NCI-H2081 treated with DMSO at 0.1 percent for 48 hours (cell line): ENCODE measurements at regions not wholly inside any gene's neighbourhood (a gene's known extent, or its start where the extent isn't known, plus 50 kb on each side); places are given as distances from the start of the nearest gene placed in this dataset.
"Not testable (repeated sequence)": the region's sequence is repeated elsewhere in the genome, so short reads cannot be mapped to it uniquely, and the experiment has no call there.

ENCODE experiments used
- DNase-seq: peaks from one replicate; lab custom pipeline; 2025; lab: John Stamatoyannopoulos, UW

- no peak for DNase-seq
Measured at GRCh38 chr7:152905949-152906348, 146.4 kb downstream of the ACTR3B start.

DNA sequence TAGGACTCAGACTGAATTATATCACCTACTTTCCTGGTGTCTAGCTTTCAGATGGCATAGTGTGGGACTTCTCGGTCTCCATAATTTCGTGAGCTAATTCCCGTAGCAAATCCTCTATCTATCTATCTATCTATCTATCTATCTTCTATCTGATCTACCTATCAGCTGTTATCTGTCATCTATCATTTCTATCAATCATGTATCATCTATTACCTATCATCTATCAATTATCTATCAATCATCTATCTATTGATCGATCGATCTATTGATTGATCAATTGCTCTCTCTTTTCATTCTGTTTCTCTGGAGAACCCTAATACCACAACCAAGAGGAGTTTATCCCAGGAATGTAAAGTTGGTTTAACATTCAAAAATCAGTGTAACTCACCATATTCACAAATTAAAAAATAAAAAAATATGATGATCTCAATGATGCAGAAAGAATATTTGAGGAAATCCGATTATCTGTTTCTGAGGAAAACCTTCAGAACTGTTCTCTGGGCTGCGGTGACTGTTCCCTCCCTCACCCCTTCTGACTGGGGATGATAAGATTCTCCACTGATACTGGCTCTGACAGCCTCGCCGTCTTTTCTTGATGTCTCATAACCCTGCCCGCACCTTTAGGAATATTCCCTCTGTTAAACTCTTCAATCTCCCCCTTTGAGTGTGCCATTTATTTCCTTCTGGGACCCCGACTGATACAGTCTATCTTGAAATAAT, 147.7 kb downstream of the ACTR3B start:
- no peak for DNase-seq

- DNase-seq, result no peak
Measured at GRCh38 chr7:152909280-152909679, 149.7 kb downstream of the ACTR3B start.

- DNase-seq, result no peak
Measured at GRCh38 chr7:152909683-152910544, 150.4 kb downstream of the ACTR3B start.

GRCh38 chr7:152910545-152911225, 151.1 kb downstream of the ACTR3B start:
- no peak for DNase-seq

GRCh38 chr7:152911226-152911560, 151.6 kb downstream of the ACTR3B start:
- no peak for DNase-seq

- DNase-seq, result no peak
Measured at GRCh38 chr7:152911922-152912321, 152.4 kb downstream of the ACTR3B start.

DNA sequence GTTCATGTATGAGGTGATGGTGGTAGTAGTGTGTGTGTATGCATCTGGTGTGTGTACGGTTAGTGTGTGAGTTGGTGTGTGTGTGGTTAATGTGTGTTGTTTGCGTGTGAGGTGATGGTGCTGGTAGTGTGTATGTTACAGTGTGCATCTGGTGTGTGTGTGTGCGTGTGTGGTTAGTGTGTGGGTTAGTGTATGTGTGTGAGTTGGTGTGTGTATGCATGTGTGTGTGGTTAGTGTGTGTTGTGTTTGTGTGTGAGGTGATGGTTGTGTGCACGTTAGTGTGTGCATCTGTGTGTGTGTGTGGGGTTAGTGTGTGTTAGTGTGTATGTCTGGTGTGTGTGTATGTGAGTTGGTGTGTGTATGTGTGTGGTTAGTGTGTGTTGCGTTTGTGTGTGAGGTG, 153.0 kb downstream of the ACTR3B start:
- no peak for DNase-seq

DNA sequence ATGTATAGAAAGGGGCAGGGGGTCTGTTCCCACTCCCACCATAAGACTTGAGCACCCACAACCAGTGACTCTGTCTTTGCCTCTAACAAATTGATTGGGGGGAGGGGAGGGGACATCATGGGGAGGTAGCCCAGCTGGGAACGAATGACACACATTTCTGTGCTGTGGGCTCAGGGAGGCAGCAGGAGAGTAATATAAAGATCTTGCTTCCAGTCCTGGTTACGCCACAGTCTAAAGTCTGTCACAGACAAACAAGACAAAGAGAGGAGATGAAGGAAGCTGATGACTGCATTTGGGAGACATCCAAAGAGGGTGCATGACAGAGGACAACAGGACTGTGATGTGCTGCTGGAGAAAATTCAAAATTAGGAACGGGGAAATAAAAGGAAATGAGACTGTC, 153.9 kb downstream of the ACTR3B start:
- DNase-seq, result no peak

DNA sequence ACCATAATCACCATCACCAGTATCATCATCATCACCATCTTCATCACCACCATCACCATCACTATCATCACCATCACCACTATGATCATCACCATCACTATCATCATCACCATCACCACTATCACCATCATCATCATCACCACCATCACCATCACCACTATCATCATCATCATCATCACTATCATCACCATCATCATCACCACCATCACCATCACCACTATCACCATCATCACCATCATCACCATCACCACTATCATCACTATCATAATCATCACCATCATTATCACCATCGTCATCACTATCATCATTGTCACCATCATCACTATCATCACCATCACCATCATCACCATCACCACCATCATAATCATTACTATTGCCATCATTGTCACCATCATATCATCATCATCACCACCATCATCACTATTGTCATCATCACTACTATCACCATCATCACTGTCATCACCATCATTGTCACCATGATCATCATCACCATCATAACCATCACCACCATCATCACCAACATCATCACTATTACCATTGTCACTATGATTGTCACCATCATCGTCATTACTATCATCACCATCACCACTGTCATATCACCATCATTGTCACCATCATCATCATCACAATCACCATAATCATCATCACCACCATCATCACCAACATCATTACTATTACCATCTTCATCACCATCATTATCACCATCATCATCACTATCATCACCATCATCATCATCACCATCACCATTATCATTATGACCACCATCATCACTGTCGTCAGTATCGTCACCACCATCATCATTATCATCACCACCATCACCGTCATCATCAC, 154.7 kb downstream of the ACTR3B start:
- no peak for DNase-seq

DNA sequence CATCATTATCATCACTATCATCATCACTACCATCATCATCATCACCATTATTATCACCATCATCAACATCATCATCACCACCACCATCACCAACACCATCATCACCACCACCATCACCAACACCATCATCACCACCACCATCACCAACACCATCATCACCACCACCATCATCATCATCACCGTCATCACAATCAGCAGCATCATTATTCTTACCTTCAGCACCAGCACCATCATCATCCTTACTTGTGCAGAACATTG, 155.2 kb downstream of the ACTR3B start:
- not testable (repeated sequence) for DNase-seq

- DNase-seq, result no peak
Measured at GRCh38 chr7:152922318-152923081, 162.9 kb downstream of the ACTR3B start.

- no peak for DNase-seq
Measured at GRCh38 chr7:152923711-152924110, 164.2 kb downstream of the ACTR3B start.

- DNase-seq, result no peak
Measured at GRCh38 chr7:152924238-152924637, 164.7 kb downstream of the ACTR3B start.

- DNase-seq, result no peak
Measured at GRCh38 chr7:152924826-152925411, 165.4 kb downstream of the ACTR3B start.

DNA sequence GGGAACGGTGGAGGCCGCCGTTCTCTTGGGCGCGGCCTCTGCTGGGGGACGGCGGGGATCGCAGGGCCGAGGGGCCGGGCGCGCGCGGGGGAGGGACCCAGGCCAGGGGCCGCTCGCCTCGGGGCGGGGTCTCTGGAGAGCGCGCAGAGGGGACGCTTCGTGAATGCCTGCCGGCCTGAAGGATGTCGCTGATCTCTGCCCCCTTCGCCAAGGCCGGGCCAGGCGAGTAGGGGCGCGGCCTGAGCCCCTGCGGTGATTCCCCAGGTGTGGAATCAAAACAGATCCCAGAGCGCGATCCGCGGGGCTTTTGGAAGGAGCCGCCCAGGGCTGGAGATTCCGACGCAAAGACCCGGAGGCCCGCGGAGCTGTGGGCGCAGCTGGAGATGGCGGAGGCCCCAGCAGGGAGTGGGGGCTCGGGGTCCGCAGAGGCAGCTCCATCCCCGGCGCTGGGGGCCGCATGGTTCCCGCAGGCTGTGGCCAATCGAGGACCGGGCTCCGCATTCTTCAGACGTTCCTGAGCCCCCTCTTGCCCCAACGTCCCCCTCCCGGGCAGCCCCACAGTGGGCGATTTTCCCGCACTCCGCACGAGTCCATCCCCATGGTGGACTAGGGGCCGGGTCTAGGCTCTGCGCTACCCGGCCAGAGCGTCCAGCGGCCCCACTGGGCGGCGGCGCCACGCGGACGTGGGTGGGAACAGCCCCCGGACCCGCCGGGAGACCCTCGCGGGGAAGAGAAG, 166.0 kb downstream of the ACTR3B start:
- DNase-seq, result no peak

- peak; percentile 84 for DNase-seq
Measured at GRCh38 chr7:152931633-152932032, 172.1 kb downstream of the ACTR3B start.

DNA sequence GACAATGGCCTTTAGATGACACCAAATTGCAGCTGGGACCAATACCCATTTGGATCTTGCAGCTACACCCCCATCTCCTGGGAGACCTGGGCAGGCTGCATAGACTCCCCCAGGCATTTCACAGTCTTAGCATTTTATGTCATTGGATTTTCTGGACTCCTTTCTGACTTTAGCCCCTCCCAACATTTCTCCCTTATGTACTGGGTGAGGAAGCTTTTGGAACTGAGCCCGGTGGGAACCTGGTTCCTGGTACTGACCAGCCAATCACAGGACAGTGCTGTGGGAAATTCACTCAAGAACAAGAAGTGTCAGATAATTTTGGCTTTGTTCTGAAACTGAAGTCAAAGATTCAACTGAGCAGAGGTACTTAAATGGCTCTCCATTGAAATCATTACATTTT, 177.7 kb downstream of the ACTR3B start:
- DNase-seq, result no peak

GRCh38 chr7:152946616-152947015, 187.1 kb downstream of the ACTR3B start:
- not testable (repeated sequence) for DNase-seq

DNA sequence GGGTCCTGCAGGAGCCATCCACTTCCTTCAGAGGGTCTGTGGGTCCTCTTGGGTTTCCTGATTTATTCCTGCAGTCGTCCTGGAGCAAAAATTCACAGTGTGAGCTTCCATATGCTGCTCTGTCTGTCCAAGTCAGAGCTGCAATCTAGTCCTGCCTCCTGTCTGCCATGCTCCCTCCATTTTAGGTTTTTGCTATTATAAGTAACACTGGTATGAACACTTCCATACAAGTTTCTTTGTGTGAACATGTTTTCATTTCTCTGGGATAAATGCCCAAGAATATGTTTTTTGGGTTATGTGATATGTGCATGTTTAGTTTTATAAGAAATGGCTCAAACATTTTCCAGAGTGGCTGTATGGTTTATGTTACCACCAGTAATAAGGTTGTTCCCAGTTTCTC, 188.1 kb downstream of the ACTR3B start:
- no peak for DNase-seq
